Activated CD4-positive, alpha-beta memory T cell treated with anti-CD3 and anti-CD28 coated beads for 36 hours (primary cell): ENCODE measurements at regions not wholly inside any gene's neighbourhood (a gene's known extent, or its start where the extent isn't known, plus 50 kb on each side); places are given as distances from the start of the nearest gene placed in this dataset.
A peak's percentile ranks its signal among the peaks of the same experiment; 100 is the strongest.
"Not testable (repeated sequence)": the region's sequence is repeated elsewhere in the genome, so short reads cannot be mapped to it uniquely, and the experiment has no call there.

Source experiments
- CTCF ChIA-PET: fragments of 350-600 bp; sonication (Branson Sonifier 250); formaldehyde crosslinking; loops from one replicate; lab custom pipeline; 2021; ENCODE audit warnings: antibody characterized with exemption, inconsistent platforms; lab: Charles Lee
- POLR2A ChIA-PET: fragments of 350-600 bp; sonication (Branson Sonifier 250); formaldehyde crosslinking; loops from one replicate; lab custom pipeline; 2021; ENCODE audit warnings: antibody characterized with exemption; lab: Charles Lee
- DNase-seq: peaks from one replicate; pipeline ENCODE4 v3.0.0-alpha.2; 2020
- H3K27ac Mint-ChIP-seq: one replicate; pipeline ENCODE4 v1.8.0; 2021; ENCODE audit warnings: mixed read lengths
- H3K27me3 Mint-ChIP-seq: one replicate; pipeline ENCODE4 v1.8.0; 2021; ENCODE audit warnings: mixed read lengths
- H3K36me3 Mint-ChIP-seq: one replicate; pipeline ENCODE4 v1.8.0; 2021; ENCODE audit warnings: mixed read lengths
- H3K4me1 Mint-ChIP-seq: one replicate; pipeline ENCODE4 v1.8.0; 2021; ENCODE audit warnings: low read depth, mixed read lengths
- H3K4me3 Mint-ChIP-seq: one replicate; pipeline ENCODE4 v1.8.0; 2021; ENCODE audit warnings: mild to moderate bottlenecking, mixed read lengths
- H3K9me3 Mint-ChIP-seq: one replicate; pipeline ENCODE4 v1.8.0; 2021; ENCODE audit warnings: mixed read lengths
- intact Hi-C: fragments of 100-400 bp; cut with micrococcal nuclease; formaldehyde crosslinking; loops from one replicate; pipeline ENCODE4 v1.15.1; 2023

GRCh38 chr1:149269833-149270232 lies 166.5 kb upstream of the NBPF9 start:
- H3K9me3 Mint-ChIP-seq, H3K4me1 Mint-ChIP-seq, DNase-seq, H3K27ac Mint-ChIP-seq, H3K4me3 Mint-ChIP-seq, H3K27me3 Mint-ChIP-seq, CTCF ChIA-PET, H3K36me3 Mint-ChIP-seq, intact Hi-C loops, POLR2A ChIA-PET: not testable (repeated sequence)

- H3K27me3 Mint-ChIP-seq, H3K27ac Mint-ChIP-seq, intact Hi-C loops, H3K4me3 Mint-ChIP-seq, H3K9me3 Mint-ChIP-seq, CTCF ChIA-PET, POLR2A ChIA-PET, DNase-seq, H3K4me1 Mint-ChIP-seq, H3K36me3 Mint-ChIP-seq: not testable (repeated sequence)
Observed at GRCh38 chr1:149274493-149274892, 171.1 kb upstream of the NBPF9 start.

GRCh38 chr1:149275802-149276201 lies 172.5 kb upstream of the NBPF9 start:
- H3K4me3 Mint-ChIP-seq, intact Hi-C loops, H3K27ac Mint-ChIP-seq, H3K4me1 Mint-ChIP-seq, H3K27me3 Mint-ChIP-seq, H3K9me3 Mint-ChIP-seq, POLR2A ChIA-PET, DNase-seq, CTCF ChIA-PET, H3K36me3 Mint-ChIP-seq: not testable (repeated sequence)

DNA sequence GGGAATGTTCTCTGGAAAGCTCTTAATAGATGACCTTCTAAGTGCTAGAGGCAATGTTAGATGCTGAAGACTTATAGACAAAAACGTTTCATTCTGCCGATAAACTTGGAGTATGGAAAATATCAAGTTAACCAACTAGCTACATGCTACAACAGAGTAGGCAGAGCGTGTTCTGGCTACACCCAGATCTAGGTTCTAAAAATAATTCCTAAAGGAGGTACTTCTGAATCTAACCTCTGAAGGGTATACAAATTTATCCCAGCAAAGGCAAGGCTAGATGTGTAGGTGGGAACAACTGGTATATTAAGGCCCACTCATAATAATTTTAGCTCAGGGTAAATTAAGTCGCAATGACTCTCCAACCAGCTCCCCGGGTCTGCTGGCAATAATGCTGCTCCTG lies 173.1 kb upstream of the NBPF9 start:
- DNase-seq, H3K9me3 Mint-ChIP-seq, H3K27ac Mint-ChIP-seq, H3K27me3 Mint-ChIP-seq, H3K4me1 Mint-ChIP-seq, H3K4me3 Mint-ChIP-seq, CTCF ChIA-PET, POLR2A ChIA-PET, H3K36me3 Mint-ChIP-seq, intact Hi-C loops: not testable (repeated sequence)

DNA sequence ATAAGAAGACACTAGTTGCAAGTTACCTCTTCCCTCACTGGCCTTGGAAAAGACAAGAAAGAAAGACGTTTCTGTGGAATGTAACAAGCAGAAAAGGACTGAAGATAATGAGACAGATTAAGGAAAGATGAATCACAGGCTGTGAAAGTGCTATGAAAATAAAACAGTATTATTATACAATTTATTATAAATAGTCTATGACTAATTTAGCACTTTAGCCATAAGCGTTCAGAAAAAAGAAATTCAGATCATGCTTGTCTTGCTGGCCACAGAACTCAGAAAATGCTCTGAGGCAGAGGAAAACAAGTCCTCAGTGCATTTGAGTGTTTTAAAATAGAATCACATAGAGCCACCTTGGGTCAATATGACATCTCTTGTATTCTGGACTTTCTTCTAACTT lies 174.8 kb upstream of the NBPF9 start:
- H3K9me3 Mint-ChIP-seq, DNase-seq, H3K27ac Mint-ChIP-seq, H3K27me3 Mint-ChIP-seq, POLR2A ChIA-PET, intact Hi-C loops, H3K36me3 Mint-ChIP-seq, H3K4me3 Mint-ChIP-seq, H3K4me1 Mint-ChIP-seq, CTCF ChIA-PET: not testable (repeated sequence)

DNA sequence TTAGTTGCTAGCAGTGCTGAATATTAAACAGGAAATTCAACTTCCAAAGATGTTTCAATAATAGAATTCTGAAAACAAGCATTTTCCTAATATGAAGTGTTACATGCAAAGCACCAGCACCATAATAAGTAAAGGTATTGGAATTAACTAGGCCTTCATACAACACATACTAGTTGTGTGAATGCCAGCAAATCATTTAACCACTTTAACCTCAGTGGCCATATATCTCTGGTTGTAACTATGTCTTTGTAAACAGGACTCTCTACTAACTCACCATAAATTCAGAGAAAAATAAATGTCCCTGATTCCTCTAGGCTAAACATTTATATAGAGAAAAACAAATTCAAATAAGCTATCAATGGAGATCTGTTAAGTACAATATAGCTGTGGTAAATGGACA lies 175.7 kb upstream of the NBPF9 start:
- intact Hi-C loops, CTCF ChIA-PET: not testable (repeated sequence)

DNA sequence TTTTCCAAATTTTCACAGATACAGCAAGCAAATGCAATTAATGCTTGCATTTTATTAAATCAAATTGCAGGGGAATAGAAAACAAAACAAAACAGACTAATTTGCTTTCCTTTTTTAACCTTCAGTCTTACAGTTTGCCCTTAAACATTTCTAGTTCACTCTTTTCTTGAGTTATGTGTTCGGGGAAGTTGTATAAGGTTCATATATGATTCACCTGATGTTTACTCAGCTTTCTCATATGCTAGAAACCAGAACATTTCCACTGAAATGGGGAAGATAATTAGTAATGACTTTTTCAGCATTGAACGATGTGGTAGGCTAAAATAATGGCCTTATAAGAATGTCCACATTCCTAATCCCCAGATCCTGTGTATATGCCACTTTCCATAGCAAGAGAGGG lies 176.2 kb upstream of the NBPF9 start:
- H3K4me1 Mint-ChIP-seq, intact Hi-C loops, CTCF ChIA-PET, H3K9me3 Mint-ChIP-seq, DNase-seq, H3K27me3 Mint-ChIP-seq, POLR2A ChIA-PET, H3K36me3 Mint-ChIP-seq, H3K4me3 Mint-ChIP-seq, H3K27ac Mint-ChIP-seq: not testable (repeated sequence)

More for the DNA sequence above, 175.7 kb upstream of the NBPF9 start:
- H3K36me3 Mint-ChIP-seq, H3K9me3 Mint-ChIP-seq, H3K27me3 Mint-ChIP-seq, POLR2A ChIA-PET, H3K27ac Mint-ChIP-seq, H3K4me1 Mint-ChIP-seq, DNase-seq, H3K4me3 Mint-ChIP-seq: not testable (repeated sequence)

DNA sequence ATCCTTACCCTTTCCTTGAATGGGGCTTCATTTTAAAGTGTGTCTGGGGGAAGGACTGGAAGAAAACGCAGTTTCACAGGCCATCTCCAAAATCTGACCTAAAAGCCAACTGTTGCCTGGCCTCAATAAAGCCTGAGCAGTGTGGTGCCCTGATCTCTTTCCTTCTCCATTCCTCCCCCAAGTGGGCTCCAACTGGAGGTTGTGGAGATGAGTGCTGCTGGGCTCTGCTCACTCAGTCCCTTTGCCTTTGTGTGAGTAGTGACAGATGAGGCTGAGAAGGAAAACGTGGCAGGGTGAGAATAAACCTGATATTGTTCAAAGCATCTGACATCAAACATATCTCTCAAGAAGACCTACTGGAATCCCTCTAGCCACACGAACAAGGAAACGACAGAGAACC lies 181.4 kb upstream of the NBPF9 start:
- H3K4me3 Mint-ChIP-seq, intact Hi-C loops: not testable (repeated sequence)

GRCh38 chr1:149285205-149285604 lies 181.9 kb upstream of the NBPF9 start:
- intact Hi-C loops, H3K9me3 Mint-ChIP-seq, H3K4me1 Mint-ChIP-seq, H3K36me3 Mint-ChIP-seq, H3K27me3 Mint-ChIP-seq, H3K4me3 Mint-ChIP-seq, H3K27ac Mint-ChIP-seq, CTCF ChIA-PET, DNase-seq, POLR2A ChIA-PET: not testable (repeated sequence)

More for the DNA sequence above, 181.4 kb upstream of the NBPF9 start:
- H3K9me3 Mint-ChIP-seq, CTCF ChIA-PET, H3K4me1 Mint-ChIP-seq, POLR2A ChIA-PET, H3K27ac Mint-ChIP-seq, H3K27me3 Mint-ChIP-seq, H3K36me3 Mint-ChIP-seq, DNase-seq: not testable (repeated sequence)

GRCh38 chr1:149285638-149286037 lies 182.3 kb upstream of the NBPF9 start:
- H3K4me1 Mint-ChIP-seq, H3K27ac Mint-ChIP-seq, H3K9me3 Mint-ChIP-seq, CTCF ChIA-PET, H3K27me3 Mint-ChIP-seq, POLR2A ChIA-PET, H3K36me3 Mint-ChIP-seq, intact Hi-C loops: not testable (repeated sequence)
- peak overlapping the region; percentile 74 for H3K4me3 Mint-ChIP-seq
- DNase-seq, result peak; percentile 62

GRCh38 chr1:149288580-149288979 lies 185.2 kb upstream of the NBPF9 start:
- H3K27me3 Mint-ChIP-seq, H3K36me3 Mint-ChIP-seq, H3K9me3 Mint-ChIP-seq, intact Hi-C loops, H3K27ac Mint-ChIP-seq, CTCF ChIA-PET, DNase-seq, H3K4me3 Mint-ChIP-seq, H3K4me1 Mint-ChIP-seq, POLR2A ChIA-PET: not testable (repeated sequence)

- CTCF ChIA-PET, intact Hi-C loops, H3K27me3 Mint-ChIP-seq, POLR2A ChIA-PET, H3K4me3 Mint-ChIP-seq, H3K4me1 Mint-ChIP-seq, H3K36me3 Mint-ChIP-seq, H3K9me3 Mint-ChIP-seq, DNase-seq, H3K27ac Mint-ChIP-seq: not testable (repeated sequence)
Observed at GRCh38 chr1:149300478-149301218, 174.2 kb upstream of the NBPF19 start.

DNA sequence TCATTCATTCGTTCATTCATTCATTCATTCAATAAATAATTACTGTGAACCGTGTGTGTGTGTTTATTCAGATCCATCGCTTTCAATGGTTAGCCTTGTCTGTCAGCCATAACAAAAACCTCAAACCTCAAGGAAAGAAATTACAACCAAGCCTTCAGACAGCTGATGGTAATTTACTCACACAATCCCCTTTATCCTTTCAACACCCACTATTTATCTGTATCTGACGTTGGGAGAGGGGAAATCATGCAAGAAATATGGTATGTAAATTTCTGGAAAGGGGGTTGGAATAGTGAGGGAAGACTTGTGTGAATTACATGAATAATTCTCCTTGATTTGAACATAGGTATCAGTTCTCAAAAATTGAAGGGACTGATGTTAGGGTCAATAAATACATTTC lies 173.6 kb upstream of the NBPF19 start:
- H3K27me3 Mint-ChIP-seq, H3K36me3 Mint-ChIP-seq, H3K4me1 Mint-ChIP-seq, intact Hi-C loops, H3K9me3 Mint-ChIP-seq, CTCF ChIA-PET, POLR2A ChIA-PET, DNase-seq, H3K27ac Mint-ChIP-seq, H3K4me3 Mint-ChIP-seq: not testable (repeated sequence)
